CD14-positive monocyte (primary cell): ENCODE measurements at regions not wholly inside any gene's neighbourhood (a gene's known extent, or its start where the extent isn't known, plus 50 kb on each side); places are given as distances from the start of the nearest gene placed in this dataset.

Experiments
- DNase-seq, 3 donors: peaks; one replicate each; pipeline ENCODE4 v3.0.0-alpha.2; 2011 to 2022
- H2AFZ ChIP-seq: 2 replicates; pipeline ENCODE4 v1.6.0; 2012; ENCODE audit warnings: mild to moderate bottlenecking, low read depth, low read length, inconsistent platforms; ENCODE audit not compliant: insufficient read depth, poor library complexity, severe bottlenecking
- H3K27ac ChIP-seq, 2 donors: 1 replicate in 1 of 2; 2 replicates in 1 of 2; pipeline ENCODE4 v1.5.1; 2012 to 2013; ENCODE audit warnings: low read length in 2 of 2, control low read depth in 1 of 2, inconsistent platforms in 1 of 2, low read depth in 1 of 2, mild to moderate bottlenecking in 1 of 2
- H3K27me3 ChIP-seq, 2 donors: one replicate each; pipeline versions ENCODE4 v1.6.0 to v1.6.1; 2011 to 2013; ENCODE audit warnings: low read length in 2 of 2; ENCODE audit not compliant: control insufficient read depth in 2 of 2, insufficient read depth in 2 of 2
- H3K36me3 ChIP-seq, 2 donors: replicated peaks in 1 of 2; 1 replicate in 1 of 2; 2 replicates in 1 of 2; pipeline versions ENCODE4 v1.5.1 to v1.6.1; 2012 to 2013; ENCODE audit warnings: low read length in 2 of 2, control low read depth in 1 of 2, inconsistent platforms in 1 of 2, mild to moderate bottlenecking in 1 of 2; ENCODE audit not compliant: insufficient read depth in 2 of 2, control insufficient read depth in 1 of 2
- H3K4me1 ChIP-seq, 2 donors: 1 replicate in 1 of 2; 2 replicates in 1 of 2; pipeline versions ENCODE4 v1.5.1 to v1.6.1; 2012 to 2013; ENCODE audit warnings: low read length in 2 of 2, control low read depth in 1 of 2, inconsistent platforms in 1 of 2, mild to moderate bottlenecking in 1 of 2, moderate library complexity in 1 of 2; ENCODE audit not compliant: insufficient read depth in 2 of 2, control insufficient read depth in 1 of 2
- H3K4me2 ChIP-seq: replicated peaks from 2 replicates; pipeline ENCODE3; 2012; ENCODE audit warnings: low read length, moderate library complexity, mild to moderate bottlenecking; ENCODE audit not compliant: poor library complexity, severe bottlenecking; ENCODE audit errors: extremely low read depth
- H3K4me3 ChIP-seq, 3 experiments: fragments of 200-600 bp in 1 of 3; sonication (generic) in 1 of 3; replicated peaks in 1 of 3; 1 replicate in 2 of 3; 2 replicates in 1 of 3; pipeline ENCODE4 v1.5.1; 2011 to 2013; ENCODE audit warnings: low read length in 3 of 3, mild to moderate bottlenecking in 3 of 3, control low read depth in 2 of 3, low read depth in 2 of 3, inconsistent platforms in 1 of 3, moderate library complexity in 1 of 3
- H3K79me2 ChIP-seq: 2 replicates; pipeline ENCODE4 v1.6.0; 2012; ENCODE audit warnings: mild to moderate bottlenecking, control low read depth, inconsistent platforms, low read length, moderate library complexity; ENCODE audit not compliant: insufficient read depth
- H3K9ac ChIP-seq: 2 replicates; pipeline ENCODE4 v1.6.0; 2017; ENCODE audit warnings: low read length, mild to moderate bottlenecking; ENCODE audit not compliant: insufficient read depth, poor library complexity, severe bottlenecking
- H3K9me3 ChIP-seq, 2 donors: replicated peaks in 1 of 2; 1 replicate in 1 of 2; 2 replicates in 1 of 2; pipeline versions ENCODE4 v1.5.1 to v1.6.1; 2012 to 2013; ENCODE audit warnings: low read length in 2 of 2, control low read depth in 1 of 2; ENCODE audit not compliant: control insufficient read depth in 1 of 2, insufficient read depth in 1 of 2
- H4K20me1 ChIP-seq: 2 replicates; pipeline ENCODE4 v1.6.0; 2012; ENCODE audit warnings: mild to moderate bottlenecking, low read length, control low read depth, moderate library complexity; ENCODE audit not compliant: insufficient read depth
- H3K27ac Mint-ChIP-seq, 7 donors: one replicate each; pipeline ENCODE4 v1.8.0; 2020; ENCODE audit warnings: mild to moderate bottlenecking in 7 of 7, mixed read lengths in 7 of 7, moderate library complexity in 6 of 7, inconsistent platforms in 2 of 7
- H3K27me3 Mint-ChIP-seq, 3 donors: one replicate each; pipeline ENCODE4 v1.8.0; 2021 to 2022; ENCODE audit warnings: low read depth in 3 of 3, mild to moderate bottlenecking in 3 of 3, mixed read lengths in 3 of 3, moderate library complexity in 3 of 3, inconsistent platforms in 1 of 3
- H3K36me3 Mint-ChIP-seq, 2 donors: one replicate each; pipeline ENCODE4 v1.8.0; 2020; ENCODE audit warnings: mixed read lengths in 2 of 2, inconsistent platforms in 1 of 2, mild to moderate bottlenecking in 1 of 2
- H3K4me1 Mint-ChIP-seq: one replicate; pipeline ENCODE4 v1.8.0; 2020; ENCODE audit warnings: mild to moderate bottlenecking, mixed read lengths
- H3K4me3 Mint-ChIP-seq, 2 donors: one replicate each; pipeline ENCODE4 v1.8.0; 2020; ENCODE audit warnings: mild to moderate bottlenecking in 2 of 2, mixed read lengths in 2 of 2, moderate library complexity in 1 of 2
- H3K9me3 Mint-ChIP-seq, 7 donors: one replicate each; pipeline ENCODE4 v1.8.0; 2020 to 2022; ENCODE audit warnings: mixed read lengths in 7 of 7, mild to moderate bottlenecking in 6 of 7, moderate library complexity in 6 of 7, inconsistent platforms in 2 of 7
- WGBS: methylation state at CpG from one replicate; pipeline ENCODE4 v1.1.5; 2013; ENCODE audit warnings: missing lambda C conversion rate; ENCODE audit not compliant: insufficient coverage; 5-methylcytosine and 5-hydroxymethylcytosine counted together
- intact Hi-C, 2 donors: fragments of 100-400 bp; cut with micrococcal nuclease; formaldehyde crosslinking; loops; one replicate each; pipeline versions ENCODE4 v1.15.0 to v1.15.1; 2023
- TF ChIP-seq, protein P1 (sequence below): fragments of 200-600 bp; IDR thresholded peaks from one replicate; pipeline ENCODE4 v1.8.0; 2022; ENCODE audit warnings: antibody characterized with exemption, mild to moderate bottlenecking

GRCh38 chr2:128973566-128973965 is 654.9 kb upstream of the HS6ST1 start:
- Histone ChIP-seq H3K36me3 (no peaks in the 10 kb centered on the region), H3K27me3 (no peaks in the 10 kb centered on the region), H3K9ac (no peak overlapping the region), H3K27ac (no peak overlapping the region), H3K4me1 (no peaks in the 10 kb centered on the region), H2AFZ (no peak overlapping the region), H3K4me3 (no peak overlapping the region), H3K9me3 (no peaks in the 10 kb centered on the region), H3K79me2 (no peaks in the 10 kb centered on the region), H4K20me1 (no peaks in the 10 kb centered on the region), H3K4me2 (no peak overlapping the region)
- intact Hi-C loops: no loop called here
- TF ChIP-seq, protein P1, sequence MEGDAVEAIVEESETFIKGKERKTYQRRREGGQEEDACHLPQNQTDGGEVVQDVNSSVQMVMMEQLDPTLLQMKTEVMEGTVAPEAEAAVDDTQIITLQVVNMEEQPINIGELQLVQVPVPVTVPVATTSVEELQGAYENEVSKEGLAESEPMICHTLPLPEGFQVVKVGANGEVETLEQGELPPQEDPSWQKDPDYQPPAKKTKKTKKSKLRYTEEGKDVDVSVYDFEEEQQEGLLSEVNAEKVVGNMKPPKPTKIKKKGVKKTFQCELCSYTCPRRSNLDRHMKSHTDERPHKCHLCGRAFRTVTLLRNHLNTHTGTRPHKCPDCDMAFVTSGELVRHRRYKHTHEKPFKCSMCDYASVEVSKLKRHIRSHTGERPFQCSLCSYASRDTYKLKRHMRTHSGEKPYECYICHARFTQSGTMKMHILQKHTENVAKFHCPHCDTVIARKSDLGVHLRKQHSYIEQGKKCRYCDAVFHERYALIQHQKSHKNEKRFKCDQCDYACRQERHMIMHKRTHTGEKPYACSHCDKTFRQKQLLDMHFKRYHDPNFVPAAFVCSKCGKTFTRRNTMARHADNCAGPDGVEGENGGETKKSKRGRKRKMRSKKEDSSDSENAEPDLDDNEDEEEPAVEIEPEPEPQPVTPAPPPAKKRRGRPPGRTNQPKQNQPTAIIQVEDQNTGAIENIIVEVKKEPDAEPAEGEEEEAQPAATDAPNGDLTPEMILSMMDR: no peak
- Mint-ChIP-seq H3K4me1 (no peaks in the 10 kb centered on the region), H3K9me3 (peaks cover 0 to 3% (median 0%) of the 10 kb centered on the region in 7 donors), H3K27me3 (peaks cover 0 to 4% (median 3%) of the 10 kb centered on the region in 3 donors), H3K4me3 (no peak overlapping the region), H3K36me3 (no peaks in the 10 kb centered on the region), H3K27ac (no peak overlapping the region)
- no peak for DNase-seq
- WGBS: 100% methylated on average over 1 of the region's 4 CpGs

GRCh38 chr2:128978212-128978611 is 659.5 kb upstream of the HS6ST1 start:
- peaks cover 0 to 7% (median 2%) of the 10 kb centered on the region in 7 donors for H3K9me3 Mint-ChIP-seq

More at GRCh38 chr2:128978212-128978611, 659.5 kb upstream of the HS6ST1 start:
- peaks cover 0 to 3% (median under 1%) of the 10 kb centered on the region in 3 donors for H3K27me3 Mint-ChIP-seq
- no peak for DNase-seq
- H3K36me3 Mint-ChIP-seq: no peaks in the 10 kb centered on the region
- WGBS: 68% methylated on average over 5 of the region's 5 CpGs
- Histone ChIP-seq H4K20me1 (no peaks in the 10 kb centered on the region), H3K9ac (no peak overlapping the region), H3K36me3 (no peaks in the 10 kb centered on the region), H3K79me2 (no peaks in the 10 kb centered on the region), H3K9me3 (no peaks in the 10 kb centered on the region), H3K4me1 (no peaks in the 10 kb centered on the region), H3K4me2 (no peak overlapping the region), H3K27ac (no peak overlapping the region), H2AFZ (no peak overlapping the region), H3K27me3 (no peaks in the 10 kb centered on the region), H3K4me3 (no peak overlapping the region)
- H3K4me1 Mint-ChIP-seq: no peaks in the 10 kb centered on the region
- H3K27ac Mint-ChIP-seq: no peak overlapping the region
- TF ChIP-seq, protein P1: no peak
- no peak overlapping the region for H3K4me3 Mint-ChIP-seq
- intact Hi-C loops: no loop called here
